Umbilical cord (tissue), 1 donor: ENCODE measurements at regions not wholly inside any gene's neighbourhood (a gene's known extent, or its start where the extent isn't known, plus 50 kb on each side); places are given as distances from the start of the nearest gene placed in this dataset.

Experiments used
- DNase-seq: peaks from one replicate; pipeline ENCODE4 v3.0.0-alpha.2; 2015; ENCODE audit warnings: low spot score

DNA sequence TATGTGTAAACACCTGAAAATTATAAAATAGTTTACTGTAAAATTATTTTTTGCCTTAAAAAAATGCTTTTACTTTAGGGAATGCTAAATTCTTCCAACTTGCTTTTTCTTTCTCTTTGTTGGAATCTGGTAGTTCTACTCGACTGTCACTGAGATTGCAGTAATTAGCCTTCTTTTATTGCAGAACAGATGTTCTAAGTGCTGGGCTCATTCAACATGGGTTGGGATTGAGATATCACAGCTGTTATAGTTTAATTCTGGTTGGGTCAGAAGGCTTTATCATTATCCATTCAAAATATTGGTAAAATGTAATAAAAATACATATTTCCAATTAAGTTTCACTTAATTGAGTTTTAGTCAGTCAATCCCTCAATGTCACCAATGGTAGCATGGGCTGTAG, 686.7 kb downstream of the CDH18 start:
- no peak for DNase-seq

DNA sequence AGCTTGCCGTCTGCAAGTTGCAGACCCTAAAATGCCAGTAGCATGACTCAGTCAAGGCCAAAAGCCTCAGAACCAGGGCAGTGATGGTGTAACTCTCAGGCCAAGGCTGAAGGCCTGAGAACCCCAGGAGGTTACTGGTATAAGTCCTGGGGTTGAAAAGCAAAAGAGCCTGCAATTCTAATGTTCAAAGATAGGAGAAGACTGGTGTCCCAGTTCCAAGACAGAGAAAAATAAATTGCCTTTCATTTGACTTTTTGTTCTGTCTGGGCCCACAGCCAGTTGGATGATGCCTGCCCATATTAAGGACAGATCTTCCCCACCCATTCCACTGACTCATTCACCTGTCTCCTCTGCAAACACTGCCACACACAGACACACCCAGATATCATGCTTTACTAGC, 673.2 kb downstream of the CDH18 start:
- peak; percentile 4 for DNase-seq

DNA sequence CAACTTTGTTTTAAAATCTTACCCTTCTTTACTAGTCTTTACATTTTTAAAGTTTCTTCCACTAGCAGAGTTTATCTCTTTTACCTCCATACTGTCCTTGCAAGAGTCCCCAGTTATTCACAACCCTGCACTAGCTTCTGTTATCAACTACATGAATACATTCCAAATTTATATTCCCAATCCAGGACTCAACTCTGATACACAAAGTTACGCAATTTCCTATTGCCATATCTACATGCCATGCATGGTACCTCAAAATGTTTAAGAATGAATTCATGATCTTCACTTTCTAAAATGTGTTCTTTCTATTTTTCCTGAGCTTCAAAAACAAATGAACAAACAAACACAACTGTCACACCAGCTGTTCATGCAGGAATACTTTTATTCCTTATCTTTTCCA, 668.7 kb downstream of the CDH18 start:
- no peak for DNase-seq

DNA sequence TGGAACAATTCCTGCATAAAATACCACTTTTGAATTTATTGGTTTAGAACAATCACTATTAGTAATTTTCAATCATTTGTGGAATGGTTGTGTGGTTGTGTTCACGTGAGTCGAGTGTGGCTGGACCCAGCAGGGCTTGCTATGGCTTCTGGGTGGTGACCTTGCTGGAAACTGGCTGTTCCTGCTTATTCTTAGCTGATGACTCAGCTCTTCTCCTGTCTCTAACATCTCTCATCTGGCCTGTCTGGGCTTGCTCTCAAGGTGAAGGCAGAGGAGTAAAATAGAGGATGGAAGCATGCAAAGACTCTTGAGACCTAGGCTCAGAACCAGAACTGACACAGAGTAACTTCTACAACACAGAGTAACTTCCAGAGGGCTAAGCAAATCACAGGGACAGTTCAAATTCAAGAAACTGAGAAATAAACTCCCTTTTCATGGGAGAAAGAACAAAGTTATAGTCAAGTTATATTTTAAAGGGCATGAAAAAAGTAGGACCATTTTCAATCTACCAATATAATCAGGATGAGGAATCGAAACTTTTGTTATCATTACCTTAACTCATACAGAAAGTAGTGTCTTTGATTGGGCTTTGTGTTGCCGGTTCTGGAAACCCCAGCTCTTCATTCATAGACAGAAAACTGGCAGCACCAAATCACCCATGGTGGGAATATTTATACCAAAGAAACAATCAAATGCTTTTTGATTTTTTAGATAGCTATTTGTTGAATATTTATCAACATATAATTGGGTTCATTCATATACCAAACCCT, 665.1 kb downstream of the CDH18 start:
- peak; percentile 70 for DNase-seq

DNA sequence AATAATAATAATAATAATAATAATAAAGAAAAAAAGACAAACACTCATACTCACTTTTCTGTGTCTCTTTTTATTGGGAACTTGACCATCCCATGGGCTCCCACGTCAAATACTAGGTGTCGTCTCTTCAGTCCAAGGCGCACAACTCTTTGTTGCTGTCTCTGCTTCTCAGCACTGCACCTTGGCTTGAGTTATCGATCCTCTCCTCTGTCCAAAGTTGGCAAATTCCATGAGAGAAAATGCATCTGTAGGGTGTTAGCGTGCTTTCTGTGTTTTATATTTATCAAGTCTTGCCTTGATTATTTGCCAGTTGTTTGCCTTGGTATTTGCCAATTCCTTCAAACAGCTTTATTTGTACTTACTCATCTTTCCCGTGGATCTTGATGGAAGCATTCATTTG, 653.7 kb downstream of the CDH18 start:
- no peak for DNase-seq

DNA sequence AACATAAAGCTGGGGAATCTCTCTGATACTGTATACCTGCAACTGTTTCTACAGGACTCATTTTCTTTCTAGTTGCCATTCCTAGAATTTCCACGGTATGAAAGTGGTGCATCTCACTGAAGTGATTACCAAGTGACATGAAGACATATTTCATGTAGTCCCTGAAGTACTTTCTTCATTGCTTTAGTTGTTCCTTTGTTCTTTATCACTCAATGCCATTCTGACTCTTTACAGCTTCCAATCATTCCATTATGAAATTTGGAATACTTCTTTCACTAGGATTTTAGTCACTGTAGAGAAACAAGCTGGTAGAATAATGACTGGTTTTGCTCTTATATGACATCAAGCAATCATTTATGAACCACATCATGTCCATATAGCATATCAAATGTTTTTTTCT, 645.1 kb downstream of the CDH18 start:
- DNase-seq, result no peak

DNA sequence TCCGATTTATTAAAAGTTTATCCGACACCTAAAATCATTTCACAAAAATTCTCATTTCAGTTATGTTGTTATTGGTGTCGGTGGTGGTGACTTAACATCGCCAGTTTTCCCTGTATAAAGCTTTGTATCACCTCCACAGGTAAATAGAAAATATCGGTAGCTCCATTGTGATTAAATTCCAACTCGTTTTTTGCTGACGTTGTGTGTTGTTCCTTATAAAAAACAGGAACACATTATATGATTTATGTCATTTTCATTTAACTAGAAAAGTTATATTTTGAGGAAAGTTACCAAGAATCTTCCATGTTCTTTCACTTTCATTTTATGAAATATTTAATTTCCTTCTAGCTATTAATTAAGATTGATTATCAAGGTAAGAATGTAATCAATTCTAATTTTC, 635.9 kb downstream of the CDH18 start:
- no peak for DNase-seq

DNA sequence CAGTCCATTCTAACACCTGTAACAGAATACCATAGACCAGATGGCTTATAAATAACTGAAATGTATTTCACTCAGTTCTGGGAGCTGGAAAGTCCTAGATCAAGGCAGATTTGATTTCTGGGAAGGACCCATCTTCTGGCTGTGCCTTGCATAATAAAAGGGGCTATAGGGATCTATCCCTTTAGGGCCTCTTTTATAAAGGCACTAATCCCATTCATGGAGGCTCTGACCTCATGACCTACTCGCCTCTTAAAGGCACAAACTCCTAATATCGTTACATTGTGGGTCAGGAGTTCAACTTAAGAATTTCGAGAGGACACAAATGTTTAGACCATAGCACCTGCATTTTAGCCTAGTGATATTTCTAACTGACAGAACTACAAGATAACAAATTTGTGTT, 619.0 kb downstream of the CDH18 start:
- no peak for DNase-seq

DNA sequence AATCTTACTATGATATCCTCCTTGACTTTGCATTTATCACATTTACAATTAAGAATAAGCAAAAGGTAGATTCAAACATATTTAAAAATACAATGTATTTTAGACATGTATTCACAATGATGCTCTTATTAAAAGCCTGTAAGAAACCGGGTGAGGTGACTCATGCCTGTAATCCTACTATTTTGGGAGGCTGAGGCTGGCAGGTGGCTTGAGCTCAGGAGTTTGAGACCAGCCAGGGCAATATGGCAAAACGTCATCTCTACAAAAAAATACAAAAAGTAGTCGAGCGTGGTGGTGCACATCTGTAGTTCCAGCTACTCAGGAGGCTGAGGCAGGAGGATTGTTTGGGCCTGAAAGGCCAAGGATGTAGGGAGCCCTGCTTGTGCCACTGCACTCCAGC, 618.4 kb downstream of the CDH18 start:
- DNase-seq, result no peak

DNA sequence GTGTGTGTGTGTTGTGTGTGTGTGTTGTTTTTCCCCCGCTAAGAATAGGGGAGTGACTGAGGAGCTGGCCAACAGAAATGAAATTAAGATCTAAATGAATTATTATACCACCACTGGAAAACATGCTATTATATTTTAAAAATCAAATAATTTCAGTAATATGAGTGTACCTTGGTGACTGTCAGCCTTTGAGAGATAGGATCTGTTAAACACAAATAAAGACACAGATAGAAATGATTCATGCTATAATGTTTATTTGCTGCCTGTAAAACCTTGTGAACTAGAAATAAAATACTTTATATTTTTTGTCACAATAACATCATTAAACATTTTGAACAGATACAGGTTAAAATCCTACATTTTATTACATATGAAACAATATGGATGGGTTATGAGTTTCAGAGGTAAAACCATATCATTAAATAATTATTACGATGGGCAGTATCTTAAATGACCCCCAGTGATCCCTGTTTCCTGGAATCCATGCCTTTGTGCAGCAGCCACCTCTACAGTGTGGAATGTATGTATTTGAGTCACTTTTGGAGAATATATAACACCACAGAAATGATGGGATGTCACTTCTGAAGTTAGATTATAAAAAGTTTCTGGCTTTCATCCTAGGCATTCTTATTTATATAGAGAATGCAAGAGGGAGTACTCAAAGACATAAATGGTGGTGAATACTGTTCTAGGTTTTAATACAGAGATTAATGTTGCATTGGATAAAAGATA, 617.2 kb downstream of the CDH18 start:
- no peak for DNase-seq

DNA sequence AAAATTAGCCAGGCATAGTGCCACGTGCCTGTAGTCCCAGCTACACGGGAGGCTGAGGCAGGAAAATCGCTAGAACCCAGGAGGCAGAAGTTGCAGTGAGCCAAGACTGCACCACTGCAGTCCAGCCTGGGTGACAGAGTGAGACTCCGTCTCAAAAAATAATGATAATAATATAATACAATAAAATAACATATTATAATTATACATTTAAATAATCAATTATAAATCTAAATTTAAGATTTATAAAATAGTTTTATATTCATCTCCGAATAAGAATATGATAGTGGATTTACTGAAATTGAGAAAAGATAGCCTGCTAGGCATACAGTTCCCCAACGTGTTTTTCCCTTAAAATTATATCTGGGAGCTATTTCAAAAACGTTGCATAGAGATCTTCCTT, 599.6 kb downstream of the CDH18 start:
- DNase-seq, result no peak

DNA sequence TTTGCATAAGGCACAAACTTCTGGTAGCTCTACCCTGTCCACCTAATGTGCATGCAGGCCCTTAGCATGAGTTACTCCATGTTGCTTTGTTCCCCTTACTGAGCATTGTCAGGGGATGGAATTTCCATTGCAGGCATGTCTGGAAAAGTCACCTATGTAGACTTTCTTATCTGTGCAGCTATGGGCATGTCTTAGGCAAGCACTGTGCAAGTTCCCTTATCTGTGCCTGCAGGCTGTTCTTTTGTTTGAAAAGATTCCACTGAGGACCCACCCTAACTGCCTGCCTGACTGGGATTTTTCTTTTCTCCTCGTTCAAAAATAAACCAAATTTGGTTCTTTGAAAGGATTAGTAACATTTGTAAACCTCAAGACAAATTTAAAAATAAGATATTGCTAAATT, 587.0 kb downstream of the CDH18 start:
- no peak for DNase-seq

DNA sequence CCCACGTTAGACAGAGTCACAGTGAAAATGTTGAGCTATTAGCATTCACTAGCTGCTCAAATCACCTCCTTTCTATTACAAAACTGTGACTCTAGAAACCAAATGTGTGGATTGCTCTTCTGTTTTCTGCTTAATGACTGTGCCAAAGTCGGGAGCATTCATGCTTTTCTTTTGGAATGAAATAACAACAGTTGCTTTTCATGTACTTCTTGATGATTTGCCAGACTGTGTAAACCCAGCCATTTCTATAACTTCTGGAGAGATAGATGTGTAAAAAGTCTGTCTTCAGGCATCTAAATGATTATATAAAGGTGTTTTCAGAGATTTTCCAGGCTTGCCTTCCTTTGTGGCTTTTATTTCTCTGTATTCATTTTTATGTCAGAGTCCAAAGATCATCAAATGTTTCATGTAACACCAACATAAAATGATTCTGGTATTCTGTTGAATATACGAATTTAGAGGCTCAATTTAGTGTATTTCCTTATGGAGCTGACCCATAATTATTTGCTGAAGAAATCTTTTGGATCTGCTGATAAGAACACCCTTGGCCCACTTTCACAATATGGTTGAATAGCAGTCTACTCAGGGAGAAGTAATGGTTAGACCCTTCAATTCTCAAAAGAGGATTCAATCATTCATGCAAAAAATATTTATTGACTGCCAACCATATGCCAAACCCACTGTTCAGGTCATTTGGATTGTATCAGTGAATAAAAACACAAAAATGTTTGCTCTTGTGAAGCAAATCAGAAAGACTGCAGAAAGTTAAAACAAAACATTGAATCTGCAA, 581.2 kb downstream of the CDH18 start:
- no peak for DNase-seq

DNA sequence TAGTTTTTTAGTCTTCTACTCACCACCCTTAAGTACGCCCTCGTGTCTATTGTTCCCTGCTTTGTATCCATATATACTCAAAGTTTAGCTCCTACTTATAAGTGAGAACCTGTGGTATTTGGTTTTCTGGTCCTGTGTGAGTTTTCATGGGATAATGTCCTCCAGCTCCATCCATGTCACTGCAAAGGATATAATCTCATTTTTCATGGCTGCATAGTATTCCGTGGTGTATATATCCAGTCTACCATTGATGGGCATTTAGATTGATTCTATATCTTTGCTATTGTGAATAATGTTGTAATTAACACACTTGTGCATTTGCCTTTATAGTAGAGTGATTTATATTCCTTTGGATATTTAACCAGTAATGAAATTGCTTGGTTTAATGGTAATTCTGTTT, 579.9 kb downstream of the CDH18 start:
- no peak for DNase-seq

DNA sequence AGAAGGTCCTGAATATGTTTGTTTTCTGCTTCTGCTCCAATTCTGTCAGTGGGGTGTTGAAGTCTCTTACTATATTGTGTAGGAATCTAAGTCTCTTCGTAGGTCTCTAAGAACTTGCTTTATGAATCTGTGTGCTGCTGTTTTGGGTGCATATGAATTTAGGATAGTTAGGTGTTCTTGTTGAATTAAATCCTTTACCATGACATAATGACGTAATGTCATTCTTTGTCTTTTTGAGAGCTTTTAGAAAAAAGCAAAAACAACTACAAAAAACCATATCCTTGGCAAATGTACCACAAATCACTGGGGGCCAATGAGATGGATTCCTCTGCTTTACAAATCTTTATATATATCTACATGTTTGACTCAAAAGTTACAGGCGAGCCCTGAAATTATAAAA, 576.1 kb downstream of the CDH18 start:
- DNase-seq, result no peak
